ENCODE measurements at regions not wholly inside any gene's neighbourhood (a gene's known extent, or its start where the extent isn't known, plus 50 kb on each side); places are given as distances from the start of the nearest gene placed in this dataset.

DNA sequence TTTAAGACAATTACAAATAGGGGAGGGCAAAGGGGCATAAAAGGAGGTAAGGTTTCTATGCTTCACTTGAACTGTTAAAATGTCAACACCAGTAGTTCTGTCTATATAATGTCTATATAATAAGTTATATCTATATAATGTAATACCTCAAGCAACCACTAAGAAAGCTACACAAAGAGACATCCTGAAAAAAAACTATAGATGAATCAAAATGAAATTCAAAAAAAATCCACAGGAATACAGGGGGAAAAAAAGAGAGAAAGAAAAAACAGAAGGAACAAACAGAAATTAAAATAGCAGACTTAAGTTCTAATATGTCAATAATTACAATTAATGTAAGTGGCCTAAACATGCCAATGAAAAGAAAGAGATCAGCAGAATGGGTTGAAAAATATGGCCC, 186.0 kb downstream of the KCTD15 start:
- H3K4me3 ChIP-seq (ENCODE audit: low read depth, low read length), result no peak overlapping the region
- TF ChIP-seq, protein P1, sequence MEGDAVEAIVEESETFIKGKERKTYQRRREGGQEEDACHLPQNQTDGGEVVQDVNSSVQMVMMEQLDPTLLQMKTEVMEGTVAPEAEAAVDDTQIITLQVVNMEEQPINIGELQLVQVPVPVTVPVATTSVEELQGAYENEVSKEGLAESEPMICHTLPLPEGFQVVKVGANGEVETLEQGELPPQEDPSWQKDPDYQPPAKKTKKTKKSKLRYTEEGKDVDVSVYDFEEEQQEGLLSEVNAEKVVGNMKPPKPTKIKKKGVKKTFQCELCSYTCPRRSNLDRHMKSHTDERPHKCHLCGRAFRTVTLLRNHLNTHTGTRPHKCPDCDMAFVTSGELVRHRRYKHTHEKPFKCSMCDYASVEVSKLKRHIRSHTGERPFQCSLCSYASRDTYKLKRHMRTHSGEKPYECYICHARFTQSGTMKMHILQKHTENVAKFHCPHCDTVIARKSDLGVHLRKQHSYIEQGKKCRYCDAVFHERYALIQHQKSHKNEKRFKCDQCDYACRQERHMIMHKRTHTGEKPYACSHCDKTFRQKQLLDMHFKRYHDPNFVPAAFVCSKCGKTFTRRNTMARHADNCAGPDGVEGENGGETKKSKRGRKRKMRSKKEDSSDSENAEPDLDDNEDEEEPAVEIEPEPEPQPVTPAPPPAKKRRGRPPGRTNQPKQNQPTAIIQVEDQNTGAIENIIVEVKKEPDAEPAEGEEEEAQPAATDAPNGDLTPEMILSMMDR (IDR thresholded peaks at IDR 0.05; ENCODE audit: low read depth, low read length, missing control alignments), result no peak
- DNase-seq (ENCODE audit: low read depth), result no peak

DNA sequence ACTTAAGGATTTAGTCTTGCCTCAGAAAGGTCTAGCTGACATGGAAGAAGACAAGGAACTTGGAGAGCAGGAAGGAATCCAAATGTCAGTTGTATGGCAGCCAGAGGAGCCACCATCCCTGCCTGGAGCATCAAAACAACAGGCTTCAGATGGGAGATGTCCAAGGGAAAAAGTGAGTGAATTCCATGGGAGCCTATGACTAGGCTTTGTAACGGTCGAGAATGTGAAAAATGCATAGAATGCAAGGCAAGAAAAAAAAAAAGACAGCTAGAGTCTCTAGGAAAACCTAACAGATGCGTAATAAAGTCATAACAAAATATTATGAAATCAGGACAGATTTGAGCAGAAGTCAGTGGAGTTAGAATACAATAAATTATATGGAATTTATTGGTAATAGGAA, 183.7 kb upstream of the LSM14A start:
- no peak overlapping the region for H3K4me3 ChIP-seq (ENCODE audit: low read depth, low read length)
- no peak for DNase-seq (ENCODE audit: low read depth)
- TF ChIP-seq, protein P1 (IDR thresholded peaks at IDR 0.05; ENCODE audit: low read depth, low read length, missing control alignments), result no peak

DNA sequence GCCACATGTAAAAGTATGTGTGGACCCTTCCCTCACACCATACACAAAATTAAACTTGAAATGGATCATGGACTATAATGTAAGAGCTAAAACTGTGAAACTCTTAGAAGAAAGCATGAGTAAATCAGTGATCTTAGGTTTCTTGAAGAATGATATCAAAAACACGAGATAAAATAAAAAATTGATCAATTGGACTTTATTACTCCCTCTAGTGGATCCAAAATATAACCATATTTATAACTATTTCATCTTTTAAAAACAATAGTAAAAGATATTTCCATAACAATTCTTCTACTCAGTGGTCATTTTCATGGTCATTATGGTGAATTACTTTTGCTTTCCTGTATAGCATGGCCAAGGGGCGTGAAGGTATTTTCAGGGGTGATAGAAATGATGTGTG, 174.6 kb upstream of the LSM14A start:
- H3K4me3 ChIP-seq (ENCODE audit: low read depth, low read length), result no peak overlapping the region
- TF ChIP-seq, protein P1 (IDR thresholded peaks at IDR 0.05; ENCODE audit: low read depth, low read length, missing control alignments), result no peak

DNA sequence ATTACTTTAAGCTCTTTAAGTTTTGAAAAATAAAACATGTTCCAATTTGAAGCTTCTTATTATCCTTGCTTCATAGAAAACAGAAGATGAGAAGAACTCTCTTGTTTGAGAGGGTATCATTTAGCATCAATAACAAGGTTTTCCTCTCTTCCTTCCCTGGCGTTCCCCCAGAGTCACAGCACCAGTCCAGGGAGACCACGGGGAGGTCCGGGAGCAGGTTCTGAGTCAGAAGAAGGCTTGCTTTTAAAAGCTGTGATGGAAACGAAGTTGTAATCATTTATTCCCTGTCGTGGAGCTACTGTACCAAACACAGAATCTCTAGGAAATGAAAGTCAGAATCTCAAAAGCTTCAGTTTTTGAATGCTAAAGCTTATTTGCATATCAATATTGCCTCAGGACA, 174.0 kb upstream of the LSM14A start:
- TF ChIP-seq, protein P1 (IDR thresholded peaks at IDR 0.05; ENCODE audit: low read depth, low read length, missing control alignments), result no peak
- no peak overlapping the region for H3K4me3 ChIP-seq (ENCODE audit: low read depth, low read length)
- DNase-seq (ENCODE audit: low read depth), result no peak

More for the DNA sequence above, 174.6 kb upstream of the LSM14A start:
- DNase-seq (ENCODE audit: low read depth), result no peak

DNA sequence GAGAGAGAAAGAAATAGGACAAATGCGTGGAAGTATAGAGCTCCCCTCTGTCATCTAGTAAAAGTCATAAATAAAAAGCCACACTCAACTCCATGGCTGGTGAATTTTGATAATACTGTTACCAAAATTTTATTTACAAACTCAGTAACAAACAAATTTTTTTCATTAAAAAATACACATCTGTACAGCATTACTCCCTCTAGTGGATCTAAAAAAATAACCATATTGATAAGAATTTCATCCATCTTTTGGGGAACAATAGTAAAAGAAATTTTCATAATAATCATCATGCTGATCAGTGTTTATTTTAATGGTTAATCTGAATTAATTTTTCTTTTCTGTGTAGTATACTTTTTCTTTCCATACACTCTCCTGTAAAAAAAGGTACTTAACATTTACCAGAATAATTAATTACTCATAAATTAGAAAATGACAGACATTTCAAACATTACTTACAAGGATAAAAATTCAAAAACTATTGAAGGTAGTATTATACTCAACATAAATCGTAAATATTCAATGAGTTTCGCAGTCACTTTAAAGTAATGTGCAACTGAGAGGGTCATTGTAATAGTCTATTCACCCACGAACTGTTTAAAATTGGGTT, 173.5 kb upstream of the LSM14A start:
- H3K4me3 ChIP-seq (ENCODE audit: low read depth, low read length), result no peak overlapping the region
- no peak for DNase-seq (ENCODE audit: low read depth)
- TF ChIP-seq, protein P1 (IDR thresholded peaks at IDR 0.05; ENCODE audit: low read depth, low read length, missing control alignments), result no peak

DNA sequence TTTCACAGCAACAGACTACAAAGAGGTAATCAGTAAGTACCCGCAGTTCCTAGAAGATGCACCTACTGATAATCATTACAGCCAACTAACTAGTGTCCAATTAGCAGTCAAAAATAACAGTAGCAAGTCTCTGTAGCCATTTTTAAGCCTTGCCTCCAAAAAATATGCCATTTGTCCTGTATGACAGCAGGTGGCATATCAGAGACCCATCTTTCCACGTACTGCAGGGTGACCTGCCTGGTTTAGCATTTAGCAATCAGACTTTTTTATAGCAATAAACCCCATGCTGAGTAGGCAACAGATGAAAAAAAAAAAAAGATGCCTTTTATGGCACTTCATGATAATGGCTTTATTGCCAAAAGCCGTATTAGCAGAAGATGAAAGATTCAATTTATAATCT, 155.3 kb upstream of the LSM14A start:
- no peak for DNase-seq (ENCODE audit: low read depth)

DNA sequence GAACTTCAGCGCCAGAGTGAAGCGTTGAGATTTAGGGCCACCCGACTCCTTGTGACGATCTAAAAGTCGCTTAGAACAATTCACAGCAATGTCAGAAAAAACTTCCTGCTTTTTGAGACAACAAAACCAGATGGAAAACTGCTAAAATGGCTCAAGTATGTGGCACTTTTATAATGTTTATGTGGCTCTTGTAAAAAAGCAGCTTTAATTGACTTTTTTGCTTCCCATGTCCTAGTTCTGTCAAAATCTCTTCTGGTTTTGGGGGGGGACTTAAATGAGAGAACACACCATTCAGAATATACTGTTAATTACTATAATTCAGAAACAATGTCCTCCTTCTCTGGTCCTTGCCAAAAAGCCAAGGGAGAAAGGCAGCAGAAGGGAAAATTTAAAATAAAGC, 154.7 kb upstream of the LSM14A start:
- TF ChIP-seq, protein P1 (IDR thresholded peaks at IDR 0.05; ENCODE audit: low read depth, low read length, missing control alignments), result no peak
- H3K4me3 ChIP-seq (ENCODE audit: low read depth, low read length), result no peak overlapping the region
- DNase-seq (ENCODE audit: low read depth), result no peak

More for the DNA sequence above, 155.3 kb upstream of the LSM14A start:
- TF ChIP-seq, protein P1 (IDR thresholded peaks at IDR 0.05; ENCODE audit: low read depth, low read length, missing control alignments), result no peak
- no peak overlapping the region for H3K4me3 ChIP-seq (ENCODE audit: low read depth, low read length)

Data from GM12864 (cell line).